ENCODE measurements at regions not wholly inside any gene's neighbourhood (a gene's known extent, or its start where the extent isn't known, plus 50 kb on each side); places are given as distances from the start of the nearest gene placed in this dataset.

DNA sequence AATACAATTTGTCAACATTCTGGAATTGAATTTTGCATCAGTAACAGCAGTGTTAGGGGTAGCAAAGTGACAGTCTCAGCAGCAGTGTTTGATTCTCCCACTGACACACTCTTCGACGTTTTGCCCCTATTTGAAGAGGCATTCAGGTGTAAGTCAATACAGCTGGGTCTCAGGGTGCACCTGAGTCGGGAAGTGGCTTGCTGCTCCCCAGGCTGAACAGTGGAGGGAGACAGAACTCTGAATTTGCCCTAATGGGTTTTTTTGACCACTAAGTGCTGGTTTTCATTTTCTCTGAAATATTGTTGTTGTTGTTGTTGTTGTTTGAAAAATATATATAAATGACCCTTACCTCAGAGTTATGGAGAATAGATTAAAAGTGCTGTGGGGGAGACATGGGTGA is 223.2 kb downstream of the TLR4 start:
- no peak for DNase-seq (ENCODE audit: low read depth)
- Histone ChIP-seq H3K36me3 (ENCODE audit: control insufficient read depth, insufficient read depth, low read length) (no peaks in the 10 kb centered on the region), H3K27me3 (ENCODE audit: control insufficient read depth, insufficient read depth, low read length) (no peaks in the 10 kb centered on the region), H3K4me3 (ENCODE audit: low read depth, low read length) (no peak overlapping the region)
- CTCF ChIA-PET, result no interaction called here
- TF ChIP-seq CTCF (IDR thresholded peaks at IDR 0.05; ENCODE audit: insufficient read depth, low read depth, low read length), result no peak
- POLR2A ChIA-PET, result no interaction called here

DNA sequence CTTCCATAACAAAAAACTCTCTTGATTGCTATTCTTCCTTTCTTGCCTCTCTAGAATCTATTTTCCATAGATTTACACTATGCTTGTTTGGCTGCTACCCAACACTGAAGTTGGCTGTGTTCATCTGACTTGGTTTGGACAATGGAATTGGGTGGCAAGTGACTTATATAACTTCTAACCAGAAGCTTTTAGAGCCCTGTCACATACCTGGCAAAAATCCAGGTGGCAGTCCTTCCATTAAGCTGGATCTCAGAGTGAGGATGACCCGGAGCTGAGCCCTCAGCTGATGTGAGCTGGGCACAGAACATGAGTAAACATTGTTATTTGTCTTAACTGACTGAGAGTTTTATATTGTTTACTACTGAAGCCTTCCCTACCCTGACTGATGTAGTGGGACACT is 225.7 kb downstream of the TLR4 start:
- ChIA-PET POLR2A (no interaction called here), CTCF (no interaction called here)
- H3K27me3 ChIP-seq (ENCODE audit: control insufficient read depth, insufficient read depth, low read length), result no peaks in the 10 kb centered on the region
- no peak for TF ChIP-seq CTCF (IDR thresholded peaks at IDR 0.05; ENCODE audit: insufficient read depth, low read depth, low read length)
- H3K4me3 ChIP-seq (ENCODE audit: low read depth, low read length), result no peak overlapping the region
- H3K36me3 ChIP-seq (ENCODE audit: control insufficient read depth, insufficient read depth, low read length), result no peaks in the 10 kb centered on the region
- DNase-seq (ENCODE audit: low read depth), result no peak

GRCh38 chr9:117932585-117932984 is 228.4 kb downstream of the TLR4 start:
- no peak for DNase-seq (ENCODE audit: low read depth)
- H3K4me3 ChIP-seq (ENCODE audit: low read depth, low read length), result no peak overlapping the region
- H3K27me3 ChIP-seq (ENCODE audit: control insufficient read depth, insufficient read depth, low read length), result no peaks in the 10 kb centered on the region
- ChIA-PET POLR2A (no interaction called here), CTCF (no interaction called here)
- no peaks in the 10 kb centered on the region for H3K36me3 ChIP-seq (ENCODE audit: control insufficient read depth, insufficient read depth, low read length)
- no peak for TF ChIP-seq CTCF (IDR thresholded peaks at IDR 0.05; ENCODE audit: insufficient read depth, low read depth, low read length)

DNA sequence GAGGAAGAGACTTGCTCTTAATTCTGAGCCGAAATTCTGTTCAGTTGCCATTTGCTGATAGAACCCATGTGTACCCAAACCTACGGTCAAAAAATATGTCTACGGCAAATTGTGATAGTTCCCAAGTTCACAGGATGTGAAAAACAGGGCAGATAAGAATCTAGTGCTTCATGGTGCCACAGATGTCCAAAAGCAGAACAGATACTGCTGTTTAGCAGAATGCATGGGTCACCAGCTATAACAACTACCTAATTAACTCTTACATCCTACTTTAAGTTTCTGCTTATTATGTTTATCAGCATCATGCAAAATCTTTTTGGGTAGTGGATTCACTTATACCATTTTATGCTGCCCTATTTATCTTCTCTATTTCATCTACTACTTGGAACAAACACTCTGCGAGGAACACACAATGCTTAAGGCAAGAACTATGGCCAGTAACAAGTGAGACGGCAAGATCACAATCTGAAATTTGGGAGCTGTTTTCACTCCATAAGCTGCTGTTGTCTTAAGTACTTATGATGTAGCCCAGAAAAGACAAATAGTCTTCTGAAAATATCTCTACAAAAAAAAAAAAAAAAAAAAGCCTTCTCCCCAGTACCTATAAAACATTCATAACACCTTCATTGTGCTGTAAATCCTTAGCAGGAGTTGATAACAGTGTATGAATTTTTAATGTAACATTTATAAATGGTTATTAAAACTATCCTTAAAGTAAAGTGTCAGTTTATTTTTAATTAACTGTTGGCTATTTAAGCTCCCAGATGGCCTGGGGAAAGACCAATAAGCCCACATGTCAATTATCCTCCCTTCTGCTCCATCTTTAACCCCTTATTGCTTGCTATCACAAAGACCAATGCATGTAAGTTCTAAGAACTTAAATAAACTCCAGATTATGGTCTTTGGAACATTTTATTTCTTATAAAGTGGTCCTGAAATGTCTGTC is 232.3 kb downstream of the TLR4 start:
- ChIA-PET CTCF (no interaction called here), POLR2A (no interaction called here)
- Histone ChIP-seq H3K4me3 (ENCODE audit: low read depth, low read length) (no peak overlapping the region), H3K27me3 (ENCODE audit: control insufficient read depth, insufficient read depth, low read length) (no peaks in the 10 kb centered on the region), H3K36me3 (ENCODE audit: control insufficient read depth, insufficient read depth, low read length) (no peaks in the 10 kb centered on the region)
- no peak for TF ChIP-seq CTCF (IDR thresholded peaks at IDR 0.05; ENCODE audit: insufficient read depth, low read depth, low read length)
- DNase-seq (ENCODE audit: low read depth), result no peak

- ChIA-PET CTCF (no interaction called here), POLR2A (no interaction called here)
- no peak for DNase-seq (ENCODE audit: low read depth)
- no peaks in the 10 kb centered on the region for H3K27me3 ChIP-seq (ENCODE audit: control insufficient read depth, insufficient read depth, low read length)
- H3K4me3 ChIP-seq (ENCODE audit: low read depth, low read length), result no peak overlapping the region
- TF ChIP-seq CTCF (IDR thresholded peaks at IDR 0.05; ENCODE audit: insufficient read depth, low read depth, low read length), result no peak
- H3K36me3 ChIP-seq (ENCODE audit: control insufficient read depth, insufficient read depth, low read length), result no peaks in the 10 kb centered on the region
These were observed 233.9 kb downstream of the TLR4 start for GRCh38 chr9:117938086-117938485.

Measured in BJ (cell line).